ENCODE measurements at regions not wholly inside any gene's neighbourhood (a gene's known extent, or its start where the extent isn't known, plus 50 kb on each side); places are given as distances from the start of the nearest gene placed in this dataset.

DNA sequence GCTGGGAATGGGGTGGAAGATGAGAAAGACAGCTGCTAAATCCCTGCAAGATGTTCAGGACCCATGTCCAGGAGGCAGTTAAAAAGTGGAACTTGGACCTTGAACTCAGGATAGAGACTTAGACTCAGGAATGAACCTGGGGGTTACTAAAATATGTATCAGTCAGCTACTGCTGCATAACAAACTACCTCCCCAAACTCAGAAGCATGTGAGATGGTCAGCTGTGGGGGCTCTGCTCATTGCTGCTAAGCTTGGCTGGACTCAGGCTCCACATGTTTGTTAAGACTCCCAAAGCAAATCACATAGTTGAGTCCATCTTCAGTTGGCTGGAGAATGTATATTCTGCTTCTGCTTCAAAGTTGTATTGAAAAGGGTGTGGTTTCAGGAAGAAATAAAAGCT is 61.4 kb upstream of the COPS8 start:
- no peak for DNase-seq

DNA sequence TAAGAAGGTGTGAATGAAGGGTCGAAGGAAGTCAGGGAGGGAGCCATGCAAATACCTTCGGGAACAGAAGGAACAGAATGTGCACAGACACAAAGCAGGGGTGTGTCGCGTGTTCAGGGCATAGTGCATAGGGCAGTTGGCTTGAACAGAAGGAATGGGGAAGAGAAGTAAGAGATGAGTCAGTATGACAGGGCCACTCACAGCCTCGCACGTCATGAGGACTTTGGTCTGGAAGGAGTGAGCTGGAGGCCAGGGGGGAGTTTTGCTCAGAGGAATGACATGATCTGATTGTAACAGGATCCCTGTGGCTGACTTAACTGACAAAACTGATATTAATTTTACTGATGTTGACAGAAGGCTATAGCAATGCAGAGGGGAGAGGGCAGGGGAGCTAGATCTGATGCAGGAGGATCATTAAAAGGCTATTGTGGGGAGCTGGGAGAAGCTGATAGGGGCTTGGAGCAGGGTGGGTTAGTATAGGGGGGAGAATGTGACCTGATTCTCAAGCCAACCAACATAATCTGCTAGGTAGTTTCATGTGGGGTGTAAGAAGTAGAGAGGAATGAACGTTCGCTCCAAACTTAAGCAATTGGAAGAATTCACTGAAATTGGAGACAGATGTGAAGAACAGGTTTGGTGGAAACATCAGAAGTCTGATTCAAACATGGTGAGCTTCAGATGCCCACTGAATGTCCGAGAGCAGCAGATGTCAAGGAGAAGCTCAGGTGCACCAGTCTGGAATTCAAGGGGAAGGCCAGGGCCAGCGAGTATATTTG is 60.4 kb upstream of the COPS8 start:
- no peak for DNase-seq

DNA sequence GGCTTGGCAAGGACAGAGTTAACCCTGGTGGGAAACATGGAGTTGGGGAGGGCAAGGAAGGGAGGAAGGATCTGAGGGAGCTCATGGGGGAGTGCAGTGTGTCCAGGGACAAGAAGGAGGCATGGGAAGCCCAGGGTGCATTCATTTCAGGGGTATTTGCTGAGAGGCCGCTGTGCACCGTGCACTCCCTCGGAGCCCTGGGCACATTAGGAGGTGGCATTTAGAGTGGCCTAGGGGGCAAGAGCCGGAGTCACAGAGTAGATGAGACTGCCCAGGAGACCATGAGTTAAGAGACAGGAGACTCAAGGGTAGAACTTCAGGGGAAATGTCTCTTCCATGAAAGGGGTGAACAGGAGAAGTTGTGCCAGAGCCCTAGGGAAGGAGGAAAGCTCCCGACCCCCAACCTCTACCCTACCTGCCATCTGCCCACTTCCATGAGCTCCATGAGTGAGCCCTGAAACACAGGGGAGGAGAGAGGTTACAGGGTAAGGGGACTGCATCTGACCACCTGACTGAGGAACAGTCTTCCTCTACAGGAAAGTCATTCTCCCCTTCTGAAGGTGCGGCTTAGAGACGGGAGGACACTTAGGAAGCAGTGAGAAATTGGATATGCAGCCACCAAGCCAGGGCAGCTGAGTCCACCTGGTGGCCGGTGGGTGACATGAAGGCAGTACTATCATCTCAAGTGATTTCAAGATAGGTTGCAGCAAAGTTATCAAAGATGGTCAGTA is 58.5 kb upstream of the COPS8 start:
- DNase-seq = peak; percentile 38 to 75

DNA sequence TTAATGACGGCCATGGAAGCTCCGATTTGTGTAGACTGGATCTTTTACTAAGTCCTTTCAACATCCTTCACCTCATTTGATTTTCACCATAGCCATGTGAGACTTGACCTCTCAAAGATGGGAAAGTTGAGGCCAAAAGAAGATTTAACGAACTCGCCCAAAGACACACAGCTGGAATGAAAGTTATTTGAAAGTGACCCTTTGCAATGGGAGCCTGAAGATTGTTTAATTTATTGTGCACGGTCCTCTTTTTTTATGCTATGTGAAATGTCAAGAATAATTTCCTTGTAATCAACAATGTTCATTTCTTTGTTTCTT is 58.0 kb upstream of the COPS8 start:
- DNase-seq = no peak

- DNase-seq = no peak
Measured at GRCh38 chr2:237030382-237030781, 55.3 kb upstream of the COPS8 start.

- DNase-seq = no peak
Measured at GRCh38 chr2:237033536-237034060, 52.1 kb upstream of the COPS8 start.

DNA sequence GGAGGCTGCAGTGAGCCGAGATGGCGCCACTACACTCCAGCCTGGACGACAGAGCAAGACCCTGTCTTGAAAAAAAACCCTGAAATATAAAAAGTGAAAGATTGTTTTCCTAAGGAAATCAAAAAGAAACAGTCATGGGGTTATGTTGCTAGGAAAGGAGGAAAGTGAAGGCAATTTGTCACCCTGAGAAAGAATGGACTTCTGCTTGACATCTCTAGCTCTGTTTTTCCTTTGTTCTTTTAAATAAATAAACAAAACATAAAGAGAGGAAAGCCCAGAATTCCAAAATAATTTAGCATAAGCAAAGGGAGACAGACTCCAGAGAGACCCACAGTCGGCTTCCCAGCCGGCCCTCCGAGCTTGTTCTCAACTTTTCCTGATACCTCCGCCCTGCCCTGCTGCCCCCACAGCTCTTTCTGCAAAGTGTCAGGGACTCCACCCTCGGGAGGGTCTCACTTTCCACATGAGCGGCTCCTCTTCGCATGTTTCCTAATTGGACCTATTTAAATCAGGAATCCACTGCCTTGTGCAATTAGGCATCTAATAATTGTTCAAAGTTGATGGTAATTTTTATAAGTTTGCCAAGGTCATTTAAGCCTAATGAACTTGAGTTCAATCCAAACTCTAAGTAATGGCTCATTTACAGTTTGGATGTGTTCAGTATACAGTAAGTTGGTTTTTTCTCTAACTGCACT is 49.8 kb upstream of the COPS8 start:
- no peak for DNase-seq
